WTC11 (cell line): ENCODE measurements at regions not wholly inside any gene's neighbourhood (a gene's known extent, or its start where the extent isn't known, plus 50 kb on each side); places are given as distances from the start of the nearest gene placed in this dataset.

Experiments
- NR2C2 ChIP-seq: sonication (generic); formaldehyde crosslinking; IDR thresholded peaks from 2 replicates; pipeline ENCODE4 v1.8.0; 2022; ENCODE audit warnings: mild to moderate bottlenecking, missing genetic modification reagents
- TF ChIP-seq, protein P1 (sequence below): sonication (generic); formaldehyde crosslinking; IDR thresholded peaks from 2 replicates; pipeline ENCODE4 v1.8.0; 2022; ENCODE audit warnings: mild to moderate bottlenecking, missing genetic modification reagents
- TF ChIP-seq, protein P2 (sequence below): fragments of 200-600 bp; IDR thresholded peaks from 2 replicates; pipeline ENCODE4 v1.8.0; 2022; ENCODE audit warnings: antibody characterized with exemption

GRCh38 chr2:139477618-139478017, 697.4 kb upstream of the NXPH2 start:
- TF ChIP-seq, protein P1, sequence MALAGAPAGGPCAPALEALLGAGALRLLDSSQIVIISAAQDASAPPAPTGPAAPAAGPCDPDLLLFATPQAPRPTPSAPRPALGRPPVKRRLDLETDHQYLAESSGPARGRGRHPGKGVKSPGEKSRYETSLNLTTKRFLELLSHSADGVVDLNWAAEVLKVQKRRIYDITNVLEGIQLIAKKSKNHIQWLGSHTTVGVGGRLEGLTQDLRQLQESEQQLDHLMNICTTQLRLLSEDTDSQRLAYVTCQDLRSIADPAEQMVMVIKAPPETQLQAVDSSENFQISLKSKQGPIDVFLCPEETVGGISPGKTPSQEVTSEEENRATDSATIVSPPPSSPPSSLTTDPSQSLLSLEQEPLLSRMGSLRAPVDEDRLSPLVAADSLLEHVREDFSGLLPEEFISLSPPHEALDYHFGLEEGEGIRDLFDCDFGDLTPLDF (CRISPR knock-in tag) = no peak
- TF ChIP-seq, protein P2, sequence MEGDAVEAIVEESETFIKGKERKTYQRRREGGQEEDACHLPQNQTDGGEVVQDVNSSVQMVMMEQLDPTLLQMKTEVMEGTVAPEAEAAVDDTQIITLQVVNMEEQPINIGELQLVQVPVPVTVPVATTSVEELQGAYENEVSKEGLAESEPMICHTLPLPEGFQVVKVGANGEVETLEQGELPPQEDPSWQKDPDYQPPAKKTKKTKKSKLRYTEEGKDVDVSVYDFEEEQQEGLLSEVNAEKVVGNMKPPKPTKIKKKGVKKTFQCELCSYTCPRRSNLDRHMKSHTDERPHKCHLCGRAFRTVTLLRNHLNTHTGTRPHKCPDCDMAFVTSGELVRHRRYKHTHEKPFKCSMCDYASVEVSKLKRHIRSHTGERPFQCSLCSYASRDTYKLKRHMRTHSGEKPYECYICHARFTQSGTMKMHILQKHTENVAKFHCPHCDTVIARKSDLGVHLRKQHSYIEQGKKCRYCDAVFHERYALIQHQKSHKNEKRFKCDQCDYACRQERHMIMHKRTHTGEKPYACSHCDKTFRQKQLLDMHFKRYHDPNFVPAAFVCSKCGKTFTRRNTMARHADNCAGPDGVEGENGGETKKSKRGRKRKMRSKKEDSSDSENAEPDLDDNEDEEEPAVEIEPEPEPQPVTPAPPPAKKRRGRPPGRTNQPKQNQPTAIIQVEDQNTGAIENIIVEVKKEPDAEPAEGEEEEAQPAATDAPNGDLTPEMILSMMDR = no peak
- TF ChIP-seq NR2C2 (CRISPR knock-in tag) = no peak
